ENCODE measurements at regions not wholly inside any gene's neighbourhood (a gene's known extent, or its start where the extent isn't known, plus 50 kb on each side); places are given as distances from the start of the nearest gene placed in this dataset.

DNA sequence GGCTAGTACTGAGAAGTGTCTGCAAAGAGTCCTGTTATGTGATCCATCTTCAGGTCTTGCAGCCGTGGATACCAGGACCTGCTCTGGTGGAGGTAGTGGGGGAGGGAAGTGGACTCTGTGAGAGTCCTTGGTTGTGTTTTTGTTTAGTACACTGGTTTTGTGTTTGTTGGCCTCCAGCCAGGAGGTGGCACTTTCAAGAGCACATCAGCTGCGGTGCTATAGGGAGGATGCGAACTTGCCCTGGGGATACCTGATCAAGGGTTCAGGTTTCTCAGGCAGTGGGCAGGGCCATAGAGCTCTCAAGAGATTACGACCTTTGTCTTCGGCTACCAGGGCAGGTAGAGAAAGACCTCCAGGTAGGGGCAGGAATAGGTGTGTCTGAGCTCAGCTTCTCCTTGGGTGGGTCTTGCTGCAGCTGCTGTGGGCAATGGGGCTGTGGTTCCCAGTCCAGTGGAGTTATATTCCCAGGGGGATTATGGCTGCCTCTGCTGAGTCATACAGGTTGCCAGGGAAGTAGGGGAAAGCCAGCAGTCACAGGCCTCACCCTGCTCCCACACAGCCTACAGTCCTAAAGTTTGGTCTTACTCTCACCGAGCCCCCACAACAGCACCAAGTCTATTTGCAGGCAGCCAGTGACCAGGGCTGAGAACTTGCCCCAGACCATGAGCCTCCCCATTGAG lies 132.8 kb upstream of the NPHP3 start:
- TF ChIP-seq ZFX (IDR thresholded peaks at IDR 0.05): no peak
- TF ChIP-seq, protein P1, sequence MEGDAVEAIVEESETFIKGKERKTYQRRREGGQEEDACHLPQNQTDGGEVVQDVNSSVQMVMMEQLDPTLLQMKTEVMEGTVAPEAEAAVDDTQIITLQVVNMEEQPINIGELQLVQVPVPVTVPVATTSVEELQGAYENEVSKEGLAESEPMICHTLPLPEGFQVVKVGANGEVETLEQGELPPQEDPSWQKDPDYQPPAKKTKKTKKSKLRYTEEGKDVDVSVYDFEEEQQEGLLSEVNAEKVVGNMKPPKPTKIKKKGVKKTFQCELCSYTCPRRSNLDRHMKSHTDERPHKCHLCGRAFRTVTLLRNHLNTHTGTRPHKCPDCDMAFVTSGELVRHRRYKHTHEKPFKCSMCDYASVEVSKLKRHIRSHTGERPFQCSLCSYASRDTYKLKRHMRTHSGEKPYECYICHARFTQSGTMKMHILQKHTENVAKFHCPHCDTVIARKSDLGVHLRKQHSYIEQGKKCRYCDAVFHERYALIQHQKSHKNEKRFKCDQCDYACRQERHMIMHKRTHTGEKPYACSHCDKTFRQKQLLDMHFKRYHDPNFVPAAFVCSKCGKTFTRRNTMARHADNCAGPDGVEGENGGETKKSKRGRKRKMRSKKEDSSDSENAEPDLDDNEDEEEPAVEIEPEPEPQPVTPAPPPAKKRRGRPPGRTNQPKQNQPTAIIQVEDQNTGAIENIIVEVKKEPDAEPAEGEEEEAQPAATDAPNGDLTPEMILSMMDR (conservative IDR thresholded peaks at IDR 0.05): no peak

DNA sequence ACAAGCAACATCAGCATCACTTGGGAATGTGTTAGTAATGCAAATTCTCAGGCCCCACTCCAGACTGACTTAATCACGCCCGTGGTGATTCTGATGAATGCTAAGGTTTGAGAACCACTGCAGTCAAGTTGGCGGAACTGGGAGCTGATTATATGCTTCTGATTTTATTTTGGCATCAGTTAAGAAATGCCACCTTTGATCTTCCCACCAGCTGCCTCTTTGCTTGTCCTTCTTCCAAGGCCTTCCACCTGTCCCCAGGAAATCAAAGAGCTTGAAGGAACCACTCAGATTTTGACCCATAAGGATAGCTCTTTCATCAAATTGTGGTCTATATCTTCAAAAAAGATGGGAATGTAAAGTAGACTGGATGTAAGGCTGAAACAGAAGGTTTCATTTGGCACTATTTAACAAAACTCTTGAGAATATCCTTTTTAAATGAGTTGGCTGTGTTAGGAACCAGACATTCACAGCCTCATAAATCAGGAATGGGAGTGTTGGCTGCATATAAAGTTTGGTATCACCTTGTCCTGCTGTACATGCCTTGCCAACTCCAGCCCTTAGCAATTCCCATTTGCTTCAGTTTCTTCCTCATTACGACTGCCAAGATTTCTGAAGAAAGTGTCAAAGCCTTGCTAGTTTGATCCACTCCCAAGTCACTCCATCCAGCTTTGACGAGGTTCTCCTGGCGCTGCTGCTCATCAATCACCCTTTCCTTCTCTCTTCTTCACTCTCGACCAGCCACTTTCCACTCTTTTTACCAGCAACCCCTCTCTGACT lies 125.8 kb upstream of the NPHP3 start:
- H3K27ac ChIP-seq: no peak overlapping the region
- no peak for TF ChIP-seq ZFX (IDR thresholded peaks at IDR 0.05)
- TF ChIP-seq, protein P1 (conservative IDR thresholded peaks at IDR 0.05): no peak

More for the DNA sequence above, 132.8 kb upstream of the NPHP3 start:
- H3K27ac ChIP-seq: no peak overlapping the region

DNA sequence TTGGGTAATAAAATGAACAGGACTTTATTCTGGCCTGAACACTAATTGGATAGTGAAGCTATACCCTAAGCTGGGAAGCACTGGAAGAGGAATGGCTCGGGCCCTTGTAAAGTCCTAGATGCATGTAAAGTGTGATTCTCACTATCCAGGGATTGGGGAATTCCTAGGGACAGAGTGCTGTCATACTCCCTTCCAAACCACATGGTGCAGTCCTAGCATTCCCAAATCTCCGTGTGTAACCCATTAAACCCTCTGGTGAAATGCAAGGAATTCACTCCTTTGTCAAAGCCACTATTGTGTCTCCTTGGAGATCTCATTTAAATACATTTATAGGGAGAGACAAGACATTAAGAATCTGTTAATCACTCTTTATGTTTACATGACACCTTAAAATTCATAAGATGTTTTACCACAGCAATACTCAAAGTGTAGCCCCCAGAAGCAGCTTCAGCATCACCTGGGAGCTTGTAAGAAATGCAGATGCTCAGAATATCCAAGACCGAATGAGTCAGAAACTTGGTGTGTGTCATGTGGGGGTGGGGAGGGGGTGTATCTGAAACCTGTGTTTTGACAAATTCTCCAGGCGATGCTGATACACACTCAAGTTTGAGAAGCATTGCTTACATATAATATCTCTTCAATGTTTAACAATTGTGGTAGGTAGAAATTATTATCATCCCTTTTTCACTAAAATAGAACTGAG lies 121.8 kb upstream of the NPHP3 start:
- H3K27ac ChIP-seq: no peak overlapping the region

DNA sequence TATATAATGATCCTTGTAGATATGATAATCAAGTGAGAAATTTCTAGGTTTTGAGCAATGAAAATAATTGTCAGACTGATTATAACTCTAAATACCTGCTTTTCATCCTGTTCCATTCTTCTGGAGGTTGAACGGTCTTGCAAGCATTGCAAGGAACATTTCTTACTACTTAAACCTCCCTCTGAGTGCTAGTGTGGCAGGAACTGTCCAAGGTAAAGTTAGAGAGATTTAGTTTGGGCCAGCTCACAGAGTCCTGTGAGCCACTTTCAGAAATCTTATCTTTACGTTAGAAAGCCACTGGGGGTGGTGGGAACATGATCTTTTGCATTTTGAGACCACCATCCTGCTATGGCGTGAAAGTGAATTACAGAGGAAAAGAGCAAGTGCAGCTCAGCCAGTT lies 121.1 kb upstream of the NPHP3 start:
- no peak overlapping the region for H3K27ac ChIP-seq

More for the DNA sequence above, 121.8 kb upstream of the NPHP3 start:
- TF ChIP-seq ZFX (IDR thresholded peaks at IDR 0.05): no peak
- TF ChIP-seq, protein P1 (conservative IDR thresholded peaks at IDR 0.05): no peak

DNA sequence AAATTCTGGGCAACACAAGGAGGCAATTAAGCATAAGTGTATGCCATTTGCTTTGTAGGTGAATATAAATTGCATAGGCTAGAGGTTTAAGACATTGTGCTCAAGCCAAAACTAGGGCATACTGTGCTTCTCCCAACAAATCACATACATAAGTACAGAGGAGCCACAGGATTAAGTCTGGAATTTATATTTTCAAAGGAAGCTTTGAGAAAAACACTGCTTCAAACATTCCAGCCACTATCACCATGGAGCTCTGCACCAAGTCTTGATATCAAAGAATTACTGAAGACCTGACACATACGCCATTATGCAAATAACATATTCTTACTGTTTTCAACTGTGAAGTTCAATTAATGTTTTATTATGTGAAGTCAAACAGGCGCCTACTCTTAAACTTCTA lies 119.4 kb upstream of the NPHP3 start:
- no peak overlapping the region for H3K27ac ChIP-seq
- TF ChIP-seq, protein P1 (conservative IDR thresholded peaks at IDR 0.05): no peak
- TF ChIP-seq ZFX (IDR thresholded peaks at IDR 0.05): no peak

More for the DNA sequence above, 121.1 kb upstream of the NPHP3 start:
- TF ChIP-seq, protein P1 (conservative IDR thresholded peaks at IDR 0.05): no peak
- no peak for TF ChIP-seq ZFX (IDR thresholded peaks at IDR 0.05)

DNA sequence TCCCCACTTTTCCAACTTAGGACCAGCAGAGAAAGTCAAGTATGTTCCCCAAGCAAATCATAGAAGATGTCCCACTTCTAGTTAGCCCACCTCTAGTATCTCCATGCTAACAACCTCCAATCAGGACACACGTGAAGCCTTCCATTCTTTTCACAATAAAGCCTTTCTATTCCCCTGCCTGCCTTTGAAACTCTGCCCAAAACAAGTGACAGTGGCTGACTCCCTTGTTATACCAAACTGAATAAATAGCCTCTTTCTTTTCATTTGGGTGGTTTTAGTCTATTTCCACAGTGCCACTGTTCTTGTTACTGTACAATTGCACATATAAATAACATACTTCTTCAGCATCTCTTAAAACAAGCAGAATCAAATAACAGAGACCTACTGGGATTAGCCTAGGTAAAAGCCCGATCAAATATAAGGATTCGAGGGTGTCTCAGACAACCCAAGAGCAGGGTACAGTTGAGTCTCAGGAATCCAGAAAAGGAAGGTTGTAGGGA lies 118.0 kb upstream of the NPHP3 start:
- no peak for TF ChIP-seq ZFX (IDR thresholded peaks at IDR 0.05)
- TF ChIP-seq, protein P1 (conservative IDR thresholded peaks at IDR 0.05): no peak
- H3K27ac ChIP-seq: no peak overlapping the region
